ENCODE measurements at regions not wholly inside any gene's neighbourhood (a gene's known extent, or its start where the extent isn't known, plus 50 kb on each side); places are given as distances from the start of the nearest gene placed in this dataset.

- TF ChIP-seq, protein P1, sequence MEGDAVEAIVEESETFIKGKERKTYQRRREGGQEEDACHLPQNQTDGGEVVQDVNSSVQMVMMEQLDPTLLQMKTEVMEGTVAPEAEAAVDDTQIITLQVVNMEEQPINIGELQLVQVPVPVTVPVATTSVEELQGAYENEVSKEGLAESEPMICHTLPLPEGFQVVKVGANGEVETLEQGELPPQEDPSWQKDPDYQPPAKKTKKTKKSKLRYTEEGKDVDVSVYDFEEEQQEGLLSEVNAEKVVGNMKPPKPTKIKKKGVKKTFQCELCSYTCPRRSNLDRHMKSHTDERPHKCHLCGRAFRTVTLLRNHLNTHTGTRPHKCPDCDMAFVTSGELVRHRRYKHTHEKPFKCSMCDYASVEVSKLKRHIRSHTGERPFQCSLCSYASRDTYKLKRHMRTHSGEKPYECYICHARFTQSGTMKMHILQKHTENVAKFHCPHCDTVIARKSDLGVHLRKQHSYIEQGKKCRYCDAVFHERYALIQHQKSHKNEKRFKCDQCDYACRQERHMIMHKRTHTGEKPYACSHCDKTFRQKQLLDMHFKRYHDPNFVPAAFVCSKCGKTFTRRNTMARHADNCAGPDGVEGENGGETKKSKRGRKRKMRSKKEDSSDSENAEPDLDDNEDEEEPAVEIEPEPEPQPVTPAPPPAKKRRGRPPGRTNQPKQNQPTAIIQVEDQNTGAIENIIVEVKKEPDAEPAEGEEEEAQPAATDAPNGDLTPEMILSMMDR (conservative IDR thresholded peaks at IDR 0.05) = no peak
- TF ChIP-seq EZH2 (IDR thresholded peaks at IDR 0.05; ENCODE audit: low read depth) = no peak
Measured at GRCh38 chr2:121038891-121039616, 245.9 kb downstream of the TFCP2L1 start.
